Stimulated activated CD8-positive, alpha-beta memory T cell treated with anti-CD3 and anti-CD28 coated beads, Interleukin-15, amount 100 ng/mL, for 48 hours (primary cell): ENCODE measurements at regions not wholly inside any gene's neighbourhood (a gene's known extent, or its start where the extent isn't known, plus 50 kb on each side); places are given as distances from the start of the nearest gene placed in this dataset.
"Not testable (repeated sequence)": the region's sequence is repeated elsewhere in the genome, so short reads cannot be mapped to it uniquely, and the experiment has no call there.

Experiments used
- DNase-seq, 2 donors: peaks; one replicate each; pipeline ENCODE4 v3.0.0-alpha.2; 2020; ENCODE audit warnings: low read depth in 2 of 2

DNA sequence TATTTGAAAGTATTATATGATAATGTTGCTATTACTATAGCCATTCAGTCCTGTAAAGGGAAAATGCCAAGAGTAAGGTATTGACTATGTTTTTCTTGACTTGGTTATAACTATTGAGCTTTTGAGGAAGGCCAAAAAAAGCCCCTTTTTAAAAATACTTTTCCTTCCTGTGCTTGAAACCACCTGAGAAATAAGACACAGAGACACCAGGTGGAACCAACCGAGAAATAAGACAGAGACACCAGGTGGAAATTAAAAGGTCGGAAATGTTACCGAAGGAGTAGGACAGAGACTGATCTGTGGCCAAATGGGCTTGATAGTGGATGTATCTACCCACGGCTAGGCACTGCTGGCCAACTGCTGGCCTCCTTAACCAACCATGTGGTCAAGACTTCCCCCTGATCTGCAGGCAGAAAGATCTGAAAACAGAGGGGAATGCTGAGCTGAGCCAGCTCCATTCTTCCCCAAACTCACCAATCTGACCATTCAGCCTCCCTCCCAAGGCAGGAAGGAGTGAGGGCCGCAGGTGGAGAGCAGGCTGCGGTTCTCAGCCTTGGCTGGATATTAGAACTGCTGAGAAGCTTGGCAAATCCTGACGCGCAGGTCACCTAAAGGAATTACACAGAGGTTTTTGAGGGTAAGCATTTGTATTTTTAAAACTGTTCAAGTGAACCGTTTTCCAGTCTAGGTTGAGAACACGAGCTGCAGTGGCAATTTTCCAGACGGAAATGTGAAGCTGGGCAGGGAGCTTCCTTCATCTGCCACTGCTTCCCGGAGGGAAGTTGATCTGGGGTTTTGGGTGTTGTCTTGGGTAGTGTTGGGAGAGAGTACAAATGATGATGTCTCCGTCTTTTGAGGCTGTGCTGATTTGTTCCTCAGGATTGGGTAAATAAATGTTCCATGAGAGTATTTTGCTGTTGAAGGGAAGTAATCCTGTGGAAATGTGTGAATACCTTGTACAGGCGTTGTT is 121.7 kb upstream of the EXOC2 start:
- no peak for DNase-seq

GRCh38 chr6:811831-812230 is 118.9 kb upstream of the EXOC2 start:
- DNase-seq = no peak

- DNase-seq = no peak
Observed at GRCh38 chr6:811191-811590, 118.3 kb upstream of the EXOC2 start.

- no peak for DNase-seq
Observed at GRCh38 chr6:804771-805170, 111.8 kb upstream of the EXOC2 start.

- DNase-seq = no peak
Observed at GRCh38 chr6:804317-804716, 111.4 kb upstream of the EXOC2 start.

DNA sequence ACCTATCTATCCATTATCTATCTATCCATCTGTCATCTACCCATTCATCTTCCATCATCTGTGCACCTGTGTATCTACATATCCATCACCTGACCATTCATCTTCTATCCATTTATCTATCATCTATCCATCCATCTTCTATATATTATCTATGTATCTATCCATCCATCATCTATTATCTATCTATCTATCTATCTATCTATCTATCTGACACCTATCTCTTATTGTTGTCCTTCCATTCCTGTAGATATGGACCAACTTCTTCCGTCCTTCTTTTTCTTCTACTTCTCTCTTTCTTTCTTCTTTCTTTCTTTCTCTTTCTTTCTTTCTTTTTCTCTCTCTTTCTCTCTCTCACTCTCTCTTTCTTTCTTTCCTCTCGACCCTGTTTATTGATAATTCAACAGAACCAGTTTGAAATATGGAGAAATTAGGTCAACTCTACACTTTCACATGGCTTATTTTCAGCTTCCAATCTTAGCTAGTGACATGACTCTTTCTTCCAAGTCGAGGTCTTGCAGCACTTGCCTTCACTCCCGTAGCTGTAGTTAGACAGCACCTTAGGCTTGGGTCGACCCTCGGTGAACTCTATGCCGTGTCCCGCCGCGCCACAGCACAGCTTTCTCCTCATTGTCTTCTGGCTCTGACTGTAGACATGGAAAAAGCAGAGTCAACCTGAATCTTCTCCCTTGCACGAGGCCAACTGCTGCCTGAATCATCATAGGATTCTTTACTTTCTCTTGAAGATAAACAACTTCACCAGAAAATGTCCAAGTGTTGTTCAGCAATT is 110.4 kb upstream of the EXOC2 start:
- no peak for DNase-seq

- no peak for DNase-seq
Observed at GRCh38 chr6:802701-803100, 109.8 kb upstream of the EXOC2 start.

DNA sequence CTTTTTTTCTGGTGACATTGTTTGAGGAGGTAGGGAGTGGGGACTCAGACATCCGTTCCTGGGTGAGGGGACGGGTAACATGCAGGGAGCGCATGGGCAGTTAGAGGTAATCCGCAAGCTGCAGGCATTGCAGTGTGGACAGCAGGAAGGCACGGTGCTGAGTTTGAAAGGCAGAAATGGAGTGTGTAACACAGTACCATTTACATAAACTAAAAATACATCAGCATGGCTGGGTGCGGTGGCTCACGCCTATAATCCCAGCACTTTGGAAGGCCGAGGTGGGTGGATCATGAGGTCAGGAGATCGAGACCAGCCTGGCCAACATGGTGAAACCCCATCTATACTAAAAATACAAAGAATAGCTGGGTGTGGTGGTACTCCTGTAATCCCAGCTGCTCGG is 109.3 kb upstream of the EXOC2 start:
- not testable (repeated sequence) for DNase-seq

DNA sequence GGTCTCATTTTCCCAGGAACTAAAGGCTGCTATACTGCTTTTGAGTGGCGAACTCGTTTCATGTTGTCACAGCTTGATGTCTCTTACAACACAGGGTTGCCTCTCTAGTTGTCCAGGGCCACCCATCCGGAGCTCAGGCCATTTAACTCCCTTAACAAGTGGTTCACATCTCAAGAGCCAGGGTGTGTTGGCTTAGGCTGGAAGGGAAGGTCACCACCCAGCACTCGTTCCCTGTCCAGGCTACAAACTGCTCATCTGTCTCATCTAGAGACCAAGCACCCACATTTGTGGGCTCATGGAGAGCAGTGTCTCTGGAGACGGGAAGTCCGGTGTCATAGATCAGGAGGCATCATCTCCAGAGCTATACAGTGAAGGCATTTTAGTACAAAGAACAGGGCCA is 106.8 kb upstream of the EXOC2 start:
- no peak for DNase-seq

DNA sequence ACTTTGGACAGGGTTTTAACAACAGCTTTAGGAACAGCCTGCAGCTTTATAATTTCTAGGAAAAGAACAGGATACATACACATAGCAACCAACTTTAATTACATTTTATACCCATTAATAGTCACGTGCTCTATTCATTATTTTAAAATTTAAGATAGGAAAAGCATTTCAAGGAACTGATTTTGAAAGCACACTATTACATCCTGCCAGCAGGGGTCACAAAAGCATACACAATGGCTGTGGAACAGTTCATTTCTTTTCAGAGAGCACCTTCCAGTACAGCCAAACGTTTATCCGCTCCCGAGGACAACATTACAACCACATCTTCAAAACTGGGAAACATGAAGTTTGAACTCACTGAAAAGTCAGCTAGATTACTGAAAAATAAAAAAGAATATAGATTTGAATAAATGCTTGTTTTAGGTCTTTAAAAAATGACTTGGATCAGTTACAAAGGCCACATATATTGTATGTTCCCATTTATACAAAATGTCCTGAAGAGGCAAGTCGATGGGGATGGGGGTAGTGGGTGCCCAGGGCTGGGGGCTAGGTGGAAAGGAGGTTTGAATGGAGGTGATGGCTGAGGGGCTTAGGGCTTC is 104.6 kb upstream of the EXOC2 start:
- DNase-seq = no peak

DNA sequence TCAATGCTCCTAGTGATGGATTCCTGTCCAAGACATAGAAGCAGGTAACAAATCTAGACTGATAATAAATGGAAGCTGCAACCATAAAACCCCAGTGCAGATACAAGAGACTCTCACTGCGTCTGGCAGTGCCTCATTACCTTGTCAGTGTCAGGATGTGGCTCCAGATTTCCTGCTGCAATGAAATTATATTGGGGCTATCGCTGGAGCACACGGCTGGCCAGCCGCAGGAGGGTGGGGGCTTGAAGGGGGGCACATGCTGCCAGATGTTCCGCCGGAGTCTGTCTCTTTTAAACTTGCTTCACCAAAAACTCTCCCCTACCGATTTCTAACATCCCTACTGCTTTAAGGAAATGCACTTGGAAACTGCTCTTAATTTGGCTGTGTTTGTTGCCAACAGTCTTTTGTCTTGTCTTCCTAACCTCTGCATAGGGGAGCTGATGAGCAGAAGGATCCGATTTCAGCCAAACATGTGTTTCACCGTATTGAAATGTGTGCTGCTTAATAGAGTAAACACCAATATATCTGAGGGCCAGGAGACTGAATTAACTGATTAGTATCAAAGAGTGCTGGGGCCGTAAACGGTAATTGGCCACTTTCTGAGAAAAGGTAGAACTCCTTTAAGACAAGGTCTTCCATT is 102.2 kb upstream of the EXOC2 start:
- DNase-seq = no peak

GRCh38 chr6:793261-793660 is 100.3 kb upstream of the EXOC2 start:
- DNase-seq = no peak

DNA sequence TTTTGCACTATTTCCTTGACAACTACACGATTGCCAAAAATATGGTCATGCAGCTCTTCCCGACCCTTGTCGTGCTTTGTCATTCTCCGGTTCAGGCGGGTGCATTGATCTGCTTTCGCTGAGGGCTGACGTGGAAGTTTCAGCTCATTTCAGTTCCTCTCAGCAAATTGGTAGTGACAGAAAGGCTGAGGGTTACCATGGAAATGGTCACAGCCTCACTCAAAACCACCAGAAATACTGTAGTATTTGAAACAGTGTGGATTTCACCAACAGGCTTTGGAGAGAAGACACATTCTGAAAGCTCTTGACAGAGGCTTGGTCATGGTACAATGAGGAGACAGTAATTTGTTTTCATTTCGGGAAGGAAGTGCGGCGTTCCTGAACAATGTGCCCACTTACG is 99.7 kb upstream of the EXOC2 start:
- DNase-seq = no peak

- DNase-seq = peak; percentile 22 to 40
Observed at GRCh38 chr6:788058-788457, 95.1 kb upstream of the EXOC2 start.

- no peak for DNase-seq
Observed at GRCh38 chr6:786946-787763, 94.2 kb upstream of the EXOC2 start.

- DNase-seq = no peak
Observed at GRCh38 chr6:783966-784735, 91.2 kb upstream of the EXOC2 start.

DNA sequence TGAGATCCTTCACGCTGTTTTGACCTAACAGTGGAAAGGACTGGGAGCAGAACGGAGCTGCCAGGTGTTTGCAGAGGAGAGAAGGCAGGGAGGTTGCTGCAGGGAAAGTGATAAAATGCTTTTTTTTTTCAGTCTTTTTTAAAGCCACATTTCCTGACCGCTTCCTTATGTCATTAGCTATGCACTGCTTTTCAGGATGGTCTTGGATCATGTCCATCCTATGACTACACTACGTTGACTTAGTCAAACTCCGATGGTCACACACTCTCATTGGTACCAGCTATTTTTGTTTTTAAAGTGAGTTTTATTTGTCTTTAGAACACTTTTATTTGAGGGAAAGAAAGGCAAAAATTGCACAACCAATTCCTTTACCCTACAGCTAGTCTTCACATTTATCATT is 89.2 kb upstream of the EXOC2 start:
- no peak for DNase-seq

DNA sequence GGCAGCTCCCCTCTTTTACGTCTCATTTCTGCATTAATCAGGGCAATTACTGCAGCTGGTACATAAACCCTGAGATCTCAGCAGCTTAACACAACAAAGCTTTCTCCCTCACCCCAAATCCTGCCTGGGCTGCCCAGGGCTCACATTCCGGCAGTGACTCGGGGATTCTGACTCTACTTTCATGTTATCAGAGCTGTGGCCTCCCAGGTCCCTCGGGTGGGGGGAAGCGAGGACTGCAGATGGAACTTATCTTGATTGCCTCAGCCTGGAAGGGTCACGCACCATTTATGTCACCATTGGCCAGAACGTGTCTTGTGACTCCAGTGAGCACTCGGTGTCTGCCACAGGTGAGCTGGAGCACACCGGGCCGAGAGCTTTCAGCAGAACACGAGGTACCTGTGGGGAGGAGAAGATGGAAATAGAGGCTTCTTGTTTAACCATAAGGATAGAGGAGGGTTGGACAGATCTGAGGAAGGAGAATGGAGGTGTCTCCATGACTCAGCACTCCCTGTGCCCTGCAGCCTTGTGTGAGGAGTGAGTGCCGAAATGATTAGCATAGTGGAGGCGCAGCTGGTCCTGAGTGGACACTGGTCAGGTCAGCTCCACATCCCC is 88.5 kb upstream of the EXOC2 start:
- no peak for DNase-seq

GRCh38 chr6:780706-781105 is 87.8 kb upstream of the EXOC2 start:
- DNase-seq = no peak

GRCh38 chr6:776951-777350 is 84.0 kb upstream of the EXOC2 start:
- DNase-seq = no peak
